Pancreas (tissue), 10 donors: ENCODE measurements at regions not wholly inside any gene's neighbourhood (a gene's known extent, or its start where the extent isn't known, plus 50 kb on each side); places are given as distances from the start of the nearest gene placed in this dataset.

Source experiments
- ATAC-seq, 4 donors: fragments of 200-7000 bp; cut with Tn5 transposase; one replicate each; pipeline versions ENCODE4 v1.8.0 to v1.9.1; 2020; ENCODE audit warnings: mild to moderate bottlenecking in 4 of 4, moderate library complexity in 4 of 4
- DNase-seq, 6 donors: peaks; one replicate each; pipeline ENCODE4 v3.0.0-alpha.2; 2020
- FAIRE-seq: peaks from 2 replicates; lab custom pipeline; 2012; peaks lifted over from hg19 to GRCh38; lab: Jason Lieb, UNC
- H3K27ac ChIP-seq, 4 donors: fragments of 200-600 bp; sonication (generic); 1 replicate in 3 of 4; 2 replicates in 1 of 4; pipeline versions ENCODE4 v1.5.0 to v1.8.0; 2020
- H3K27me3 ChIP-seq, 4 donors: fragments of 200-600 bp; one replicate each; pipeline ENCODE4 v1.8.0; 2021
- H3K36me3 ChIP-seq, 3 donors: fragments of 200-600 bp; sonication (generic) in 1 of 3; one replicate each; pipeline versions ENCODE4 v1.5.0 to v1.8.0; 2020 to 2021
- H3K4me1 ChIP-seq, 3 donors: fragments of 200-600 bp; one replicate each; pipeline ENCODE4 v1.8.0; 2021
- H3K4me3 ChIP-seq, 4 donors: fragments of 200-600 bp; sonication (generic) in 2 of 4; one replicate each; pipeline versions ENCODE4 v1.5.0 to v1.8.0; 2020 to 2021
- H3K9me3 ChIP-seq, 4 donors: fragments of 200-600 bp; one replicate each; pipeline ENCODE4 v1.8.0; 2021
- WGBS, 2 donors: extraction: QIAGEN DNeasy Blood & Tissue Kit; methylation state at CpG; one replicate each; pipeline ENCODE4 v1.1.7; 2013; 5-methylcytosine and 5-hydroxymethylcytosine counted together
- intact Hi-C, 3 donors: fragments of 100-400 bp; cut with DNase I; formaldehyde crosslinking; loops; one replicate each; pipeline versions ENCODE4 v1.11.1 to v1.14.2; 2022
- TF ChIP-seq, protein P1 (sequence below), 4 donors: fragments of 200-600 bp; sonication (generic) in 3 of 4; IDR thresholded peaks; one replicate each; pipeline versions ENCODE4 v1.5.0 to v1.8.0; 2021; ENCODE audit warnings: antibody characterized with exemption in 4 of 4
- donor health status: healthy with polysubstance abuse.
- donor health status: DM: no; HTN: no; CAD: no; lungs with moderate emphysema.
- donor health status: DM: no; HTN: no; CAD: no.
- donor health status: control.
- donor health status: control.
- donor health status: Bipolar disorder and iron deficiency.
- donor health status: DM: yes; HTN: yes; CAD: no.
- donor health status: DM: no; HTN: no; CAD: no.
- donor health status: DM: no; HTN: no; CAD: no.
- donor health status: DM: yes; HTN: yes; CAD: no.

DNA sequence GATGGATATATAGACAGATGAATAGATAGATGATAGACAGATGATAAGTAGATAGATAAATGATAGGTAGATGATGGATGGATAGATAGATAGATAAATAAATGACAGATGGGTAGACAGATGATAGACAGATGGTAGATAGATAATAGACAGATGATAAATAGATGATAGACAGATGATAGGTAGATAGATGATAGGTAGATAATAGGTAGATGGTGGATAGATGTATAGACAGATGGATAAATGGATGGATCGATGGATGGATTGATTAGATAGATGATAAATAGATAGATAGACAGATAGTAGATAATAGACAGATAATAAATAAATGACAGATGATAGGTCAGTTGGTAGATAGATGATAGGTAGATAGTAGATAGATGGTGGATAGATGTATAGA, 212.7 kb downstream of the NFATC2 start:
- no peak for DNase-seq
- FAIRE-seq: no peak
- no peak for ATAC-seq
- H3K9me3 ChIP-seq: no peaks in the 10 kb centered on the region
- H3K27ac ChIP-seq: no peak overlapping the region
- TF ChIP-seq, protein P1, sequence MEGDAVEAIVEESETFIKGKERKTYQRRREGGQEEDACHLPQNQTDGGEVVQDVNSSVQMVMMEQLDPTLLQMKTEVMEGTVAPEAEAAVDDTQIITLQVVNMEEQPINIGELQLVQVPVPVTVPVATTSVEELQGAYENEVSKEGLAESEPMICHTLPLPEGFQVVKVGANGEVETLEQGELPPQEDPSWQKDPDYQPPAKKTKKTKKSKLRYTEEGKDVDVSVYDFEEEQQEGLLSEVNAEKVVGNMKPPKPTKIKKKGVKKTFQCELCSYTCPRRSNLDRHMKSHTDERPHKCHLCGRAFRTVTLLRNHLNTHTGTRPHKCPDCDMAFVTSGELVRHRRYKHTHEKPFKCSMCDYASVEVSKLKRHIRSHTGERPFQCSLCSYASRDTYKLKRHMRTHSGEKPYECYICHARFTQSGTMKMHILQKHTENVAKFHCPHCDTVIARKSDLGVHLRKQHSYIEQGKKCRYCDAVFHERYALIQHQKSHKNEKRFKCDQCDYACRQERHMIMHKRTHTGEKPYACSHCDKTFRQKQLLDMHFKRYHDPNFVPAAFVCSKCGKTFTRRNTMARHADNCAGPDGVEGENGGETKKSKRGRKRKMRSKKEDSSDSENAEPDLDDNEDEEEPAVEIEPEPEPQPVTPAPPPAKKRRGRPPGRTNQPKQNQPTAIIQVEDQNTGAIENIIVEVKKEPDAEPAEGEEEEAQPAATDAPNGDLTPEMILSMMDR (IDR thresholded peaks at IDR 0.05): no peak
- no peaks in the 10 kb centered on the region for H3K27me3 ChIP-seq
- H3K4me1 ChIP-seq: no peaks in the 10 kb centered on the region
- H3K36me3 ChIP-seq: no peaks in the 10 kb centered on the region
- 59 to 67% methylated on average over 1 of the region's 1 CpG for WGBS, 2 donors
- no peak overlapping the region for H3K4me3 ChIP-seq
- intact Hi-C loops: no loop called here

DNA sequence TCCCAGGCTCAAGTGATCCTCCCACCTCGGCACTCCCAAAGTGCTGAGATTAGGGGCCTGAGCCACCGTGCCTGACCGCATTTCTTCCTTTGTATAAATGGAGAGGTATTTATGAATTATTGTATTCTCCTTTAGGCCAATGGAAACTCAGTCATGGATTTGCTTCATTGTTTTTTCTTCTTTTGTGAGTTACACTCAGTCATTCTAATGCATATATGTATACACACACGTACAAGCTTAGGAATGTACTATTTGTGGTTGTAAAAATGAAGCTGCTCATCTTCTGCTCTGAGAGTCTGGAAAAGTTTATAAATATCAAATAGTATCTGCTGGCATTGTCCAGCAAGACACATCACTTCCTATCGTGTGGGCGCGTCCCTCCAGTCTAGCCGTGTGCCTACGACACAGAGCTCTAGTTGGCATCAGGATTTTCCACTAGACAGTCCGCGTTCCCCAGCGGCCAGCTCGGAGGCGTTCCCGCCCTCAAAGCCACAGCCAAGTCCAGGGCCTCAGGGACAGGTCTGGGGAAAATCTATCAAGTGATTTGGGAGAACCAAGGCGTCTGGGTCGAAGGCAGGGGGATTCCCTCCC, 215.2 kb downstream of the NFATC2 start:
- H3K36me3 ChIP-seq: no peaks in the 10 kb centered on the region
- H3K27ac ChIP-seq: no peak overlapping the region
- intact Hi-C loops: no loop called here
- DNase-seq (no peak), ATAC-seq (no peak), FAIRE-seq (no peak)
- no peaks in the 10 kb centered on the region for H3K4me1 ChIP-seq
- H3K9me3 ChIP-seq: no peaks in the 10 kb centered on the region
- H3K27me3 ChIP-seq: no peaks in the 10 kb centered on the region
- H3K4me3 ChIP-seq: no peak overlapping the region
- 52 to 64% methylated on average over 17 of the region's 17 CpGs for WGBS, 2 donors
- TF ChIP-seq, protein P1 (IDR thresholded peaks at IDR 0.05): no peak

DNA sequence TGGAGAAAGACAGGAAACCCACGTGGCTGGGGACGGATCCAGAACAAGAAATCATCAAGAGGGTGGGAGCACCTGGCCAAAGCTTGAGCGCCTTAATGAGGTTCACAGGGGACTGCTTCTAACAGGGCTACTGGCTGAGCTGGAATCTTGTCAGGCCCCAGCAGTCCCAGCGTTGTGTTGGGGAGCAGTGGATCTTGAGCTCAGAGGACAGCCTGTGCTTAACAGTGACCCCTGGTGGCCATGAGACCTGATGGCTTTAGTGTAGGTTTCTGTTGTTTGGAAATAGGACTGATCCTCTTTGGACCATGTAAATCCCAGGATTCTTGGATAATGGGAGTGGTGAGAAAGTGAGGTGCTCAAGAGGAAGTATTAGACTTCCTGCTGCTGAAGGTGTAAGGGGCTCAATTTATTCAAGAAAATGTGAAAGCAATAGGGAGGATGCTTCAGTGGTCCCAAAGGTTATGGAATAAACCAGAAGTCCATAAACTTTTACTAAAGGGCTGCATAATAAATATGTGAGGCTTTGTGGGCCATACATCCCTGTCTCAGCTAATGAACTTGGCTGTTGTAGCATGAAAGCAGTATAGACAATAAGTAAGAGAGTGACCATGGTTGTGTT, 216.2 kb downstream of the NFATC2 start:
- WGBS, 2 donors: 52 to 57% methylated on average over 4 of the region's 4 CpGs
- H3K9me3 ChIP-seq: no peaks in the 10 kb centered on the region
- ATAC-seq: peak in 1 of 4 donors; percentile 26
- H3K36me3 ChIP-seq: no peaks in the 10 kb centered on the region
- no peaks in the 10 kb centered on the region for H3K4me1 ChIP-seq
- no peak overlapping the region for H3K27ac ChIP-seq
- DNase-seq: no peak
- intact Hi-C loops: no loop called here
- no peak overlapping the region for H3K4me3 ChIP-seq
- H3K27me3 ChIP-seq: no peaks in the 10 kb centered on the region
- TF ChIP-seq, protein P1 (IDR thresholded peaks at IDR 0.05): peak in 2 of 4 donors; percentile 7 to 31
- FAIRE-seq: no peak

DNA sequence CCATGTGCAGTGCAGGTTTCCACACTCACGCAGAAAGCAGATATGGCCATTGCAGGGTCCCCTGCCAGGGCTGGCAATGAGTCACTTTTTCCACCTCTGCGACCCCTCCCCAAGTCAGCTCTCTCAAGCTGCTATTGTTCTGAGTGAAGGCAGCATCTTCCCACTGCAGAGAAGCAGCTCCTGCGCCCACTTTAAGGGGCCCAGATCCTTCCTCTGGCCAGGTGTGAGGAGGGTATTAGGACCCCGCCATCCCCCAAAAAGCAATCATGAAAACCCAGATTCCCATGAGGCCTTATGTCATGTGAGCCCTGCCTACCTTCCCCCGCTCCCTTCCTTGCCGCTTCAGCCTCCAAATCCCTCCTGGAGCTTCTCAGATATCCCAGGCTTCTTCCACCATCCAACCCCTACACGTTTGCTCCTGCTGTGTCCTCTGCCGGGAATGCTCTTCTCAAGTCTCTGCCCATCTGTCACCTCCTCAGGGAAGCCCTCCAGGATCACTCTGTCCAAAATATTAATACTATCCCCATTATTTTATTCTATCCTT, 220.3 kb downstream of the NFATC2 start:
- TF ChIP-seq, protein P1 (IDR thresholded peaks at IDR 0.05): no peak
- no peaks in the 10 kb centered on the region for H3K9me3 ChIP-seq
- no peak for FAIRE-seq
- ATAC-seq: no peak
- no peaks in the 10 kb centered on the region for H3K4me1 ChIP-seq
- no peaks in the 10 kb centered on the region for H3K36me3 ChIP-seq
- WGBS, 2 donors: 60 to 72% methylated on average over 8 of the region's 8 CpGs
- no peak overlapping the region for H3K4me3 ChIP-seq
- DNase-seq: no peak
- no peak overlapping the region for H3K27ac ChIP-seq
- no peaks in the 10 kb centered on the region for H3K27me3 ChIP-seq
- intact Hi-C loops: no loop called here
